HG03280 (cell line): ENCODE measurements at regions not wholly inside any gene's neighbourhood (a gene's known extent, or its start where the extent isn't known, plus 50 kb on each side); places are given as distances from the start of the nearest gene placed in this dataset.
"Not testable (repeated sequence)": the region's sequence is repeated elsewhere in the genome, so short reads cannot be mapped to it uniquely, and the experiment has no call there.

Experiments used
- ATAC-seq: cut with Tn5 transposase; IDR thresholded peaks from one replicate; pipeline ENCODE4 v1.9.1; 2021; ENCODE audit warnings: mild to moderate bottlenecking, moderate library complexity; ENCODE audit not compliant: unreplicated experiment

GRCh38 chr3:66838704-66839103 lies 159.4 kb upstream of the KBTBD8 start:
- ATAC-seq: no peak

GRCh38 chr3:66839508-66839907 lies 158.6 kb upstream of the KBTBD8 start:
- ATAC-seq: no peak

GRCh38 chr3:66842761-66843464 lies 155.2 kb upstream of the KBTBD8 start:
- ATAC-seq: not testable (repeated sequence)

- no peak for ATAC-seq
Observed at GRCh38 chr3:66851894-66852613, 146.1 kb upstream of the KBTBD8 start.

GRCh38 chr3:66854601-66855151 lies 143.4 kb upstream of the KBTBD8 start:
- ATAC-seq: no peak

GRCh38 chr3:66856533-66856932 lies 141.6 kb upstream of the KBTBD8 start:
- peak; percentile 77 for ATAC-seq

- ATAC-seq: no peak
Observed at GRCh38 chr3:66858656-66859381, 139.3 kb upstream of the KBTBD8 start.

GRCh38 chr3:66860771-66861170 lies 137.3 kb upstream of the KBTBD8 start:
- no peak for ATAC-seq

GRCh38 chr3:66863205-66864111 lies 134.6 kb upstream of the KBTBD8 start:
- no peak for ATAC-seq

- ATAC-seq: no peak
Observed at GRCh38 chr3:66884659-66885058, 113.4 kb upstream of the KBTBD8 start.

GRCh38 chr3:66885326-66886000 lies 112.6 kb upstream of the KBTBD8 start:
- ATAC-seq: no peak

GRCh38 chr3:66889750-66890494 lies 108.2 kb upstream of the KBTBD8 start:
- ATAC-seq: no peak

- ATAC-seq: no peak
Observed at GRCh38 chr3:66898155-66898554, 100.0 kb upstream of the KBTBD8 start.

GRCh38 chr3:66904336-66904735 lies 93.8 kb upstream of the KBTBD8 start:
- no peak for ATAC-seq

GRCh38 chr3:66904831-66905493 lies 93.1 kb upstream of the KBTBD8 start:
- no peak for ATAC-seq

GRCh38 chr3:66907136-66907535 lies 91.0 kb upstream of the KBTBD8 start:
- ATAC-seq: no peak

GRCh38 chr3:66910266-66911055 lies 87.6 kb upstream of the KBTBD8 start:
- no peak for ATAC-seq

GRCh38 chr3:66912306-66912705 lies 85.8 kb upstream of the KBTBD8 start:
- no peak for ATAC-seq
